Stimulated activated CD8-positive, alpha-beta memory T cell treated with anti-CD3 and anti-CD28 coated beads, Interleukin-15, amount 100 ng/mL, for 1 hour (primary cell): ENCODE measurements at regions not wholly inside any gene's neighbourhood (a gene's known extent, or its start where the extent isn't known, plus 50 kb on each side); places are given as distances from the start of the nearest gene placed in this dataset.
"Not testable (repeated sequence)": the region's sequence is repeated elsewhere in the genome, so short reads cannot be mapped to it uniquely, and the experiment has no call there.

Experiments
- DNase-seq: peaks from one replicate; pipeline ENCODE4 v3.0.0-alpha.2; 2020; ENCODE audit warnings: low read depth

GRCh38 chrX:1059576-1060561, 152.6 kb downstream of the CRLF2 start:
- no peak for DNase-seq

- DNase-seq = not testable (repeated sequence)
These were observed 158.8 kb downstream of the CRLF2 start for GRCh38 chrX:1053600-1053999.

- DNase-seq = no peak
These were observed 159.4 kb downstream of the CRLF2 start for GRCh38 chrX:1053072-1053471.

GRCh38 chrX:1052021-1052420, 160.4 kb downstream of the CRLF2 start:
- DNase-seq = no peak

- no peak for DNase-seq
These were observed 161.0 kb downstream of the CRLF2 start for GRCh38 chrX:1051421-1051820.

GRCh38 chrX:1045680-1046314, 166.7 kb downstream of the CRLF2 start:
- no peak for DNase-seq

- no peak for DNase-seq
These were observed 171.4 kb downstream of the CRLF2 start for GRCh38 chrX:1041091-1041490.

GRCh38 chrX:1035931-1036330, 176.5 kb downstream of the CRLF2 start:
- not testable (repeated sequence) for DNase-seq

GRCh38 chrX:1035206-1035605, 177.2 kb downstream of the CRLF2 start:
- no peak for DNase-seq

- DNase-seq = no peak
These were observed 177.7 kb downstream of the CRLF2 start for GRCh38 chrX:1034717-1035116.

GRCh38 chrX:1031521-1032430, 180.7 kb downstream of the CRLF2 start:
- DNase-seq = no peak

- DNase-seq = no peak
These were observed 183.0 kb downstream of the CRLF2 start for GRCh38 chrX:1029494-1029893.

- no peak for DNase-seq
These were observed 184.8 kb downstream of the CRLF2 start for GRCh38 chrX:1027680-1028079.

- no peak for DNase-seq
These were observed 185.3 kb downstream of the CRLF2 start for GRCh38 chrX:1027133-1027532.

GRCh38 chrX:1026263-1027015, 186.0 kb downstream of the CRLF2 start:
- no peak for DNase-seq

- DNase-seq = no peak
These were observed 187.0 kb downstream of the CRLF2 start for GRCh38 chrX:1025413-1025812.

GRCh38 chrX:1023676-1024075, 188.8 kb downstream of the CRLF2 start:
- DNase-seq = no peak

GRCh38 chrX:1021314-1021993, 191.0 kb downstream of the CRLF2 start:
- not testable (repeated sequence) for DNase-seq

- DNase-seq = no peak
These were observed 191.7 kb downstream of the CRLF2 start for GRCh38 chrX:1020634-1021166.

- not testable (repeated sequence) for DNase-seq
These were observed 195.5 kb downstream of the CRLF2 start for GRCh38 chrX:1016926-1017325.

- DNase-seq = not testable (repeated sequence)
These were observed 196.2 kb downstream of the CRLF2 start for GRCh38 chrX:1016281-1016680.
